Epidermal melanocyte (primary cell): ENCODE measurements at regions not wholly inside any gene's neighbourhood (a gene's known extent, or its start where the extent isn't known, plus 50 kb on each side); places are given as distances from the start of the nearest gene placed in this dataset.
"Not testable (repeated sequence)": the region's sequence is repeated elsewhere in the genome, so short reads cannot be mapped to it uniquely, and the experiment has no call there.

Experiments used
- DNase-seq: peaks from one replicate; pipeline ENCODE4 v3.0.0; 2011; ENCODE audit warnings: low spot score; ENCODE audit not compliant: insufficient read length

- no peak for DNase-seq
Measured at GRCh38 chr7:55299273-55299967, 65.7 kb upstream of the LANCL2 start.

- DNase-seq = no peak
Measured at GRCh38 chr7:55303220-55303619, 61.9 kb upstream of the LANCL2 start.

GRCh38 chr7:55304018-55304762 lies 60.9 kb upstream of the LANCL2 start:
- DNase-seq = no peak

GRCh38 chr7:55305135-55305534 lies 60.0 kb upstream of the LANCL2 start:
- no peak for DNase-seq

- no peak for DNase-seq
Measured at GRCh38 chr7:55306331-55306730, 58.8 kb upstream of the LANCL2 start.

GRCh38 chr7:55307123-55307916 lies 57.8 kb upstream of the LANCL2 start:
- DNase-seq = no peak

- no peak for DNase-seq
Measured at GRCh38 chr7:55308186-55308929, 56.8 kb upstream of the LANCL2 start.

- DNase-seq = no peak
Measured at GRCh38 chr7:55309040-55309991, 55.8 kb upstream of the LANCL2 start.

- no peak for DNase-seq
Measured at GRCh38 chr7:55310287-55311025, 54.7 kb upstream of the LANCL2 start.

GRCh38 chr7:55311892-55312291 lies 53.2 kb upstream of the LANCL2 start:
- DNase-seq = not testable (repeated sequence)

- DNase-seq = not testable (repeated sequence)
Measured at GRCh38 chr7:55313671-55314070, 51.5 kb upstream of the LANCL2 start.

GRCh38 chr7:55314967-55315366 lies 50.2 kb upstream of the LANCL2 start:
- DNase-seq = no peak
